Neural progenitor cell (in vitro differentiated cells): ENCODE measurements at regions not wholly inside any gene's neighbourhood (a gene's known extent, or its start where the extent isn't known, plus 50 kb on each side); places are given as distances from the start of the nearest gene placed in this dataset.

Experiments
- DNase-seq: peaks from one replicate; pipeline ENCODE4 v3.0.0-alpha.2; 2016; ENCODE audit warnings: low spot score
- H2AFZ ChIP-seq: fragments of 200-600 bp; sonication (generic); replicated peaks from 2 replicates; pipeline ENCODE4 v1.6.1; 2016; ENCODE audit warnings: antibody characterized with exemption
- H3F3A ChIP-seq: fragments of 200-600 bp; sonication (generic); 2 replicates; pipeline ENCODE4 v1.6.1; 2016; ENCODE audit warnings: antibody characterized with exemption, low read depth
- H3K27ac ChIP-seq: fragments of 200-600 bp; sonication (generic); 2 replicates; pipeline ENCODE4 v1.5.1; 2016; ENCODE audit warnings: mild to moderate bottlenecking
- H3K27me3 ChIP-seq: fragments of 200-600 bp; sonication (generic); 2 replicates; pipeline ENCODE4 v1.6.1; 2016; ENCODE audit warnings: mild to moderate bottlenecking, moderate library complexity
- H3K36me3 ChIP-seq: fragments of 200-600 bp; sonication (generic); 2 replicates; pipeline ENCODE4 v1.5.1; 2016
- H3K4me1 ChIP-seq: fragments of 200-600 bp; sonication (generic); 2 replicates; pipeline ENCODE4 v1.6.1; 2016; ENCODE audit warnings: mixed run types
- H3K4me2 ChIP-seq: fragments of 200-600 bp; sonication (generic); 2 replicates; pipeline ENCODE4 v1.6.1; 2016
- H3K4me3 ChIP-seq: fragments of 200-600 bp; sonication (generic); 2 replicates; pipeline ENCODE4 v1.5.1; 2016
- H3K79me2 ChIP-seq: fragments of 200-600 bp; sonication (generic); 2 replicates; pipeline ENCODE4 v1.6.1; 2016; ENCODE audit warnings: low read depth
- H3K9ac ChIP-seq: fragments of 200-600 bp; sonication (generic); 2 replicates; pipeline ENCODE4 v1.6.1; 2016
- H3K9me3 ChIP-seq: fragments of 200-600 bp; sonication (generic); 2 replicates; pipeline ENCODE4 v1.5.1; 2016; ENCODE audit warnings: low read depth
- H4K20me1 ChIP-seq: fragments of 200-600 bp; sonication (generic); 2 replicates; pipeline ENCODE4 v1.6.1; 2016; ENCODE audit warnings: low read depth
- H3K27ac Mint-ChIP-seq: 3 replicates; pipeline ENCODE4 v1.8.0; 2021; ENCODE audit warnings: mixed read lengths
- H3K27me3 Mint-ChIP-seq: 2 replicates; pipeline ENCODE4 v1.8.0; 2022; ENCODE audit warnings: low read depth, mild to moderate bottlenecking, inconsistent platforms, moderate library complexity, mixed read lengths; ENCODE audit not compliant: insufficient read depth
- H3K36me3 Mint-ChIP-seq: 3 replicates; pipeline ENCODE4 v1.8.0; 2021; ENCODE audit warnings: mixed read lengths
- H3K4me1 Mint-ChIP-seq: 3 replicates; pipeline ENCODE4 v1.8.0; 2021; ENCODE audit warnings: mixed read lengths
- H3K4me3 Mint-ChIP-seq: 3 replicates; pipeline ENCODE4 v1.8.0; 2021; ENCODE audit warnings: mild to moderate bottlenecking, moderate library complexity, mixed read lengths
- H3K9me3 Mint-ChIP-seq: 3 replicates; pipeline ENCODE4 v1.8.0; 2020; ENCODE audit warnings: mixed read lengths
- EZH2 ChIP-seq: fragments of 200-600 bp; sonication (generic); IDR thresholded peaks from 2 replicates; pipeline ENCODE4 v1.6.1; 2017; ENCODE audit warnings: antibody characterized with exemption, mild to moderate bottlenecking, moderate library complexity
- EZH2phosphoT487 ChIP-seq: fragments of 200-600 bp; sonication (generic); IDR thresholded peaks from 2 replicates; pipeline ENCODE4 v1.6.1; 2017; ENCODE audit warnings: antibody characterized with exemption
- TF ChIP-seq, protein P1 (sequence below): fragments of 200-600 bp; sonication (generic); IDR thresholded peaks from 2 replicates; pipeline ENCODE4 v1.5.1; 2017; ENCODE audit warnings: antibody characterized with exemption, mild to moderate bottlenecking

DNA sequence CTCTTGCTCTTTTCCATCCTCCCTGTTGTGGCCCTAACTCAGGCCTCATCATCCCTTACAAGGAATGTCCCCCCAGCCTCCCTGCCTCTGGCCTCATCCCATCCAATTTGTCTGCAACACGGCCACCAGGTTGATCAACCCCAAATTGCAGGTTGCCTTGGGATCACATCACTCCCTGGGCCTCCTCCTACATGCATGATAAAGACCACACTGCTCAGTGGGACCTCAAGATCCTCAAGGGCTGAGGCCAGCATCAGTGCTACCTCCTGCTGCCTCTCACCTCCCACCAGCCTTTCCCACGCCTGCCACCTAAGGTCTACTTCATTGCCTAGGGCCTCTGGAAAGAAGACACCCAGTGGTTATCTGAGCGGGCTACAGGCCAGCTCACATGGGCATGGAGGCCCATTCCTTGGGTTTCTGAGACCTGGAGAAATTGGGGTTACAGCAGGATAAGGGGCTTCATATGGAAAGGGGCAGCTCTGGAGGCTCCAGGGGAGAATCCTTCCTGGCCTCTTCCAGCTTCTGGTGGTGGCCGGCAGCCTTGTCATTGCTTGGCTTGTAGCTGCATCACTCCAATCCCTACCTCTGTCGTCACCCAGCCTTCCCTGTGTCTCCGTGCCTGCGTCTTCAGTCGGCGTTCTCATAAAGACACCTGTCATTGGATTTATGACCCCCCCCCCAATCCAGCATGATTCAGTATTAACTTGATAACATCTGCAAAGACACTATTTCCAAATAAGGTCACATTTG lies 60.5 kb downstream of the KLHDC7A start:
- peaks cover 26% of the 10 kb centered on the region for H3K4me1 Mint-ChIP-seq
- Histone ChIP-seq H4K20me1 (no peaks in the 10 kb centered on the region), H3K27me3 (no peaks in the 10 kb centered on the region), H3K36me3 (no peaks in the 10 kb centered on the region), H3K9ac (no peak overlapping the region), H3K4me1 (peaks cover 28% of the 10 kb centered on the region), H3K9me3 (no peaks in the 10 kb centered on the region), H2AFZ (no peak overlapping the region), H3K79me2 (no peaks in the 10 kb centered on the region), H3K4me2 (no peak overlapping the region), H3K27ac (no peak overlapping the region), H3K4me3 (no peak overlapping the region), H3F3A (peaks cover 19% of the 10 kb centered on the region)
- DNase-seq, result no peak
- H3K36me3 Mint-ChIP-seq, result no peaks in the 10 kb centered on the region
- H3K9me3 Mint-ChIP-seq, result peaks cover 10% of the 10 kb centered on the region
- peaks cover 25% of the 10 kb centered on the region for H3K27me3 Mint-ChIP-seq
- TF ChIP-seq, protein P1, sequence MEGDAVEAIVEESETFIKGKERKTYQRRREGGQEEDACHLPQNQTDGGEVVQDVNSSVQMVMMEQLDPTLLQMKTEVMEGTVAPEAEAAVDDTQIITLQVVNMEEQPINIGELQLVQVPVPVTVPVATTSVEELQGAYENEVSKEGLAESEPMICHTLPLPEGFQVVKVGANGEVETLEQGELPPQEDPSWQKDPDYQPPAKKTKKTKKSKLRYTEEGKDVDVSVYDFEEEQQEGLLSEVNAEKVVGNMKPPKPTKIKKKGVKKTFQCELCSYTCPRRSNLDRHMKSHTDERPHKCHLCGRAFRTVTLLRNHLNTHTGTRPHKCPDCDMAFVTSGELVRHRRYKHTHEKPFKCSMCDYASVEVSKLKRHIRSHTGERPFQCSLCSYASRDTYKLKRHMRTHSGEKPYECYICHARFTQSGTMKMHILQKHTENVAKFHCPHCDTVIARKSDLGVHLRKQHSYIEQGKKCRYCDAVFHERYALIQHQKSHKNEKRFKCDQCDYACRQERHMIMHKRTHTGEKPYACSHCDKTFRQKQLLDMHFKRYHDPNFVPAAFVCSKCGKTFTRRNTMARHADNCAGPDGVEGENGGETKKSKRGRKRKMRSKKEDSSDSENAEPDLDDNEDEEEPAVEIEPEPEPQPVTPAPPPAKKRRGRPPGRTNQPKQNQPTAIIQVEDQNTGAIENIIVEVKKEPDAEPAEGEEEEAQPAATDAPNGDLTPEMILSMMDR, result no peak
- TF ChIP-seq EZH2phosphoT487 (no peak), EZH2 (no peak)
- no peak overlapping the region for H3K27ac Mint-ChIP-seq
- H3K4me3 Mint-ChIP-seq, result no peak overlapping the region

DNA sequence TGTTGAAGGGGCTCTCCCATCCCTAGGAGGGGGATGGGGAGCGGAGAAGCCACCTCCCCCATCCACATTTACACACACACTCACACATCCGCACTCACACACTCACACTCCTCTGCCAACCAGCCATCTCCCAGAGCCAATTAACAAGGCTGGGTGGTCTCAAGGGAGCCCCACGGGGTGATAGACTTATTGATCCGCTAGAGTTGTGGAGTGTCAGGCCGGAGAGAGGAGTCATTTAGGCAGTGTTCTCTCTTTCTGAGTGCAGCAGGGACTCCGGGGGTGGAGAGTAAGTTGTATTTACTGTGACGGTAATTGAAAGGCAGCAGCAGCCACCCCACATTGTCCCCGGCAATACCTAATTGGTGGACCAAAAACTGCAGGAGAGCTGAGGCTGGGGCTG lies 61.6 kb downstream of the KLHDC7A start:
- H3K27me3 Mint-ChIP-seq, result peaks cover 26% of the 10 kb centered on the region
- H3K9me3 Mint-ChIP-seq, result peaks cover 10% of the 10 kb centered on the region
- no peaks in the 10 kb centered on the region for H3K27me3 ChIP-seq
- peak overlapping the region; percentile 70 for H3K27ac ChIP-seq
- peak overlapping the region; percentile 86 for H3K4me2 ChIP-seq
- peak; percentile 73 for DNase-seq
- peak overlapping the region; percentile 48 for H2AFZ ChIP-seq
- H3F3A ChIP-seq, result peaks cover 23% of the 10 kb centered on the region
- no peaks in the 10 kb centered on the region for H3K36me3 Mint-ChIP-seq
- H4K20me1 ChIP-seq, result no peaks in the 10 kb centered on the region
- peak overlapping the region; percentile 72 for H3K27ac Mint-ChIP-seq
- H3K4me3 ChIP-seq, result peak overlapping the region; percentile 42
- peaks cover 29% of the 10 kb centered on the region for H3K4me1 Mint-ChIP-seq
- H3K4me3 Mint-ChIP-seq, result no peak overlapping the region
- H3K9me3 ChIP-seq, result no peaks in the 10 kb centered on the region
- H3K36me3 ChIP-seq, result no peaks in the 10 kb centered on the region
- H3K4me1 ChIP-seq, result peaks cover 37% of the 10 kb centered on the region
- H3K79me2 ChIP-seq, result no peaks in the 10 kb centered on the region
- H3K9ac ChIP-seq, result no peak overlapping the region
- TF ChIP-seq EZH2phosphoT487 (no peak), EZH2 (no peak)
- TF ChIP-seq, protein P1, result no peak

DNA sequence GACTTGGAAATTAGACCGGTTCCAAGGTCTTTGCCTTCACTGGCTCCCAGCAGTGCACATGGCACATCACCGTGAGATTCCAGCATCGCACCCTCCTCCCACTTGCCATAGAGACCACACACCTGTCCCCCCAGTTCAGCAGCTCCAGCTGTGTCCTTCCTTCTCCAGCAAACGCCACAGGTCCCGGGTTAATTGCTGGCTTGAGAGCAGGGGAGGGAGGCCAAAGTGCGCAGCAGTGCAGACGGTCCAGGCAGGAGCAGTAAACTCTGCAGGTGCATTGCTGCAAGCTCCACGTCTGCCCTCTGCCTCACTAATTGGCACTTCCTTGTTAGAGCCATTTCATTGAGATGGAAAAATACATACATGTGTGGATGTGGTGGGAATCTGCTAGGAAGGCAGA lies 65.3 kb downstream of the KLHDC7A start:
- no peak overlapping the region for H3K4me3 Mint-ChIP-seq
- no peak overlapping the region for H3K4me2 ChIP-seq
- H3K9me3 Mint-ChIP-seq, result peaks cover 7% of the 10 kb centered on the region
- H3K4me1 ChIP-seq, result peaks cover 59% of the 10 kb centered on the region
- no peak overlapping the region for H3K4me3 ChIP-seq
- no peaks in the 10 kb centered on the region for H3K9me3 ChIP-seq
- no peaks in the 10 kb centered on the region for H3K27me3 ChIP-seq
- no peak overlapping the region for H3K27ac Mint-ChIP-seq
- H3F3A ChIP-seq, result peaks cover 27% of the 10 kb centered on the region
- peaks cover 16% of the 10 kb centered on the region for H3K27me3 Mint-ChIP-seq
- H3K9ac ChIP-seq, result no peak overlapping the region
- no peaks in the 10 kb centered on the region for H3K36me3 Mint-ChIP-seq
- TF ChIP-seq, protein P1, result no peak
- TF ChIP-seq EZH2phosphoT487, result no peak
- no peak for TF ChIP-seq EZH2
- no peak overlapping the region for H3K27ac ChIP-seq
- no peak overlapping the region for H2AFZ ChIP-seq
- no peaks in the 10 kb centered on the region for H3K79me2 ChIP-seq
- peaks cover 44% of the 10 kb centered on the region for H3K4me1 Mint-ChIP-seq
- no peak for DNase-seq
- H4K20me1 ChIP-seq, result no peaks in the 10 kb centered on the region
- H3K36me3 ChIP-seq, result no peaks in the 10 kb centered on the region
